Aorta (tissue), 5 donors: ENCODE measurements at regions not wholly inside any gene's neighbourhood (a gene's known extent, or its start where the extent isn't known, plus 50 kb on each side); places are given as distances from the start of the nearest gene placed in this dataset.

Experiments
- ATAC-seq: fragments of 200-7000 bp; cut with Tn5 transposase; one replicate; pipeline ENCODE4 v1.9.1; 2022; ENCODE audit warnings: moderate library complexity; ENCODE audit not compliant: low FRiP score
- DNase-seq, 2 donors: peaks; one replicate each; pipeline ENCODE4 v3.0.0-alpha.2; 2020
- H3K27ac ChIP-seq, 2 donors: one replicate each; pipeline ENCODE4 v1.5.1; 2013; ENCODE audit warnings: low read length in 2 of 2, mild to moderate bottlenecking in 2 of 2, moderate library complexity in 2 of 2, control low read depth in 1 of 2, inconsistent platforms in 1 of 2, low read depth in 1 of 2
- H3K27me3 ChIP-seq, 2 donors: one replicate each; pipeline ENCODE4 v1.6.1; 2013; ENCODE audit warnings: control low read depth in 1 of 2, low read length in 1 of 2, mild to moderate bottlenecking in 1 of 2, moderate library complexity in 1 of 2; ENCODE audit not compliant: insufficient read depth in 2 of 2, control insufficient read depth in 1 of 2
- H3K36me3 ChIP-seq, 2 donors: one replicate each; pipeline ENCODE4 v1.6.1; 2013; ENCODE audit warnings: control low read depth in 1 of 2, low read length in 1 of 2, mild to moderate bottlenecking in 1 of 2; ENCODE audit not compliant: insufficient read depth in 2 of 2, control insufficient read depth in 1 of 2
- H3K4me1 ChIP-seq, 2 donors: one replicate each; pipeline ENCODE4 v1.6.1; 2013; ENCODE audit warnings: low read length in 2 of 2, control low read depth in 1 of 2, mild to moderate bottlenecking in 1 of 2, moderate library complexity in 1 of 2; ENCODE audit not compliant: insufficient read depth in 2 of 2, control insufficient read depth in 1 of 2
- H3K4me3 ChIP-seq, 2 donors: one replicate each; pipeline ENCODE4 v1.5.1; 2013; ENCODE audit warnings: low read length in 2 of 2, control low read depth in 1 of 2, mild to moderate bottlenecking in 1 of 2
- H3K9me3 ChIP-seq: one replicate; pipeline ENCODE4 v1.6.1; 2013; ENCODE audit warnings: mild to moderate bottlenecking, low read length; ENCODE audit not compliant: control insufficient read depth
- WGBS, 2 donors: extraction: QIAGEN DNeasy Blood & Tissue Kit; methylation state at CpG; one replicate each; pipeline ENCODE4 v1.1.7; 2013; 5-methylcytosine and 5-hydroxymethylcytosine counted together
- intact Hi-C, 2 donors: fragments of 100-400 bp; cut with DNase I; formaldehyde crosslinking; loops; one replicate each; pipeline versions ENCODE4 v1.14.2 to v1.15.0; 2022
- donor health status: healthy with polysubstance abuse.
- donor health status: Bipolar disorder and iron deficiency.
- donor health status: DM: no; HTN: no; CAD: no.
- donor health status: DM: no; HTN: no; CAD: no.
- donor health status: DM: yes; HTN: yes; CAD: no.

- intact Hi-C loops: no loop called here
- Histone ChIP-seq H3K27me3 (no peaks in the 10 kb centered on the region), H3K4me3 (no peak overlapping the region), H3K27ac (no peak overlapping the region), H3K36me3 (no peaks in the 10 kb centered on the region), H3K4me1 (no peaks in the 10 kb centered on the region), H3K9me3 (peaks cover 1% of the 10 kb centered on the region)
- no peak for DNase-seq
- ATAC-seq: no peak
- 85 to 89% methylated on average over 10 of the region's 10 CpGs for WGBS, 2 donors
These were observed 215.2 kb downstream of the AUH start for GRCh38 chr9:91146391-91147019.

DNA sequence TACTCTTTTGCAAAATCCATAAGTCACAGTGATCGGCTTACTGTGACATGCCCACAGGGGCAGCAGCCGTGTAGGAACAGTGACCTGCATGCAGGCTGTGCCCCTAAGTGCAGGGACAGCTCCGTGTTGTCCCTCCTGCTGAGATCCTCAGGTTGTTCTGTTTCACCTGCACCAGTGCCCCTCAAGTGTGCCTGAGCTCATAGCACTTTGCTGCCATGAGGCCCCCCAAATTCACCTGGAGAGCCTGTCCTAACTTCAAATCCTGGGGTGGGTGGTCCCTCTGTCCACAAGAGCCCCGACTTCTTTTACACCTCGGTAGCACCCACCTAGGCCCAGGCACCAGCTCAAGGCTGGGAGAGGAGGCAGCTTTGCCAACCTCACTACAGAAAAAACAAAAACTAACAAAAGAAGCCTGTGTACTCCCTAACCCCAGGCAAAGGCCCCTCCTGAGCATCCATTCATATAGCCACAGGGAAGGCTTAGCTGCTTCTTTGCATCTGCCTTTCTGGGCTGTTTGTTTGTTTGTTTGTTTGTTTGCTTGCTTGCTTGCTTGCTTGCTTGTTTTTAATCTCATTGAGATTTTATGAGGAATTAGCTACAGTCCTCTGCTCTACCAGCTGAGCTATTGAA is 214.5 kb downstream of the AUH start:
- no peak for ATAC-seq

GRCh38 chr9:91148306-91148705 is 213.4 kb downstream of the AUH start:
- DNase-seq: no peak
- H3K36me3 ChIP-seq: no peaks in the 10 kb centered on the region
- intact Hi-C loops: no loop called here
- H3K9me3 ChIP-seq: peaks cover 1% of the 10 kb centered on the region
- H3K4me1 ChIP-seq: no peaks in the 10 kb centered on the region
- no peak overlapping the region for H3K4me3 ChIP-seq
- ATAC-seq: no peak
- H3K27ac ChIP-seq: no peak overlapping the region
- 46 to 47% methylated on average over 4 of the region's 4 CpGs for WGBS, 2 donors
- H3K27me3 ChIP-seq: no peaks in the 10 kb centered on the region

More for the DNA sequence above, 214.5 kb downstream of the AUH start:
- no peak overlapping the region for H3K27ac ChIP-seq
- no peaks in the 10 kb centered on the region for H3K27me3 ChIP-seq
- no peak overlapping the region for H3K4me3 ChIP-seq
- WGBS, 2 donors: 80 to 88% methylated on average over 5 of the region's 5 CpGs
- intact Hi-C loops: no loop called here
- H3K36me3 ChIP-seq: no peaks in the 10 kb centered on the region
- peaks cover 1% of the 10 kb centered on the region for H3K9me3 ChIP-seq
- no peak for DNase-seq
- H3K4me1 ChIP-seq: no peaks in the 10 kb centered on the region

GRCh38 chr9:91150273-91150997 is 211.3 kb downstream of the AUH start:
- Histone ChIP-seq H3K4me3 (no peak overlapping the region), H3K36me3 (no peaks in the 10 kb centered on the region), H3K27ac (no peak overlapping the region), H3K27me3 (no peaks in the 10 kb centered on the region), H3K9me3 (peaks cover 3% of the 10 kb centered on the region), H3K4me1 (no peaks in the 10 kb centered on the region)
- DNase-seq: no peak
- 84 to 87% methylated on average over 3 of the region's 3 CpGs for WGBS, 2 donors
- ATAC-seq: no peak
- intact Hi-C loops: no loop called here

GRCh38 chr9:91150998-91151717 is 210.6 kb downstream of the AUH start:
- no peak overlapping the region for H3K4me3 ChIP-seq
- intact Hi-C loops: no loop called here
- DNase-seq (no peak), ATAC-seq (no peak)
- H3K9me3 ChIP-seq: peaks cover 3% of the 10 kb centered on the region
- H3K27ac ChIP-seq: no peak overlapping the region
- H3K4me1 ChIP-seq: no peaks in the 10 kb centered on the region
- WGBS, 2 donors: 77 to 85% methylated on average over 5 of the region's 5 CpGs
- H3K27me3 ChIP-seq: no peaks in the 10 kb centered on the region
- no peaks in the 10 kb centered on the region for H3K36me3 ChIP-seq

DNA sequence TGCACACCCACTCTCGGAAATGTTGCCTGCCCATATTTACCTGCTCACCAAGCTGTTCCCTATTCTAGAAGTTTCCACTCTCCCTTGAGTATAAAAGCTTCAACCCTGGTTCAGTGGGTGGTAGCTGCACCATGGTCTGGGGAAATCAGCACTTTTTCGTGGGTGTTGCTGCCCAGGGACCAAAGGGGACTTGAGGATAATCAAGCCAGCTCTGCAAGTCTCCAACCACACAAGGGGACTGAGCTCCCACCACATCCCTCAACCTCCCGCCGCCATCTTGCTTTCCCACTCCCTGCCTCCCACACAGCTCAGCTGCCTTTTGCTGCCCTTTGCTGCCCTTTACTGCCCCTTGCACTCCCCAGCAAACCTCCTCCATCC is 210.0 kb downstream of the AUH start:
- Histone ChIP-seq H3K9me3 (peaks cover 3% of the 10 kb centered on the region), H3K4me3 (no peak overlapping the region), H3K27ac (no peak overlapping the region), H3K27me3 (no peaks in the 10 kb centered on the region), H3K4me1 (no peaks in the 10 kb centered on the region), H3K36me3 (no peaks in the 10 kb centered on the region)
- ATAC-seq: no peak
- 79 to 82% methylated on average over 4 of the region's 4 CpGs for WGBS, 2 donors
- intact Hi-C loops: no loop called here
- DNase-seq: no peak

- peaks cover 3% of the 10 kb centered on the region for H3K9me3 ChIP-seq
- no peaks in the 10 kb centered on the region for H3K27me3 ChIP-seq
- H3K36me3 ChIP-seq: no peaks in the 10 kb centered on the region
- no peak for DNase-seq
- no peaks in the 10 kb centered on the region for H3K4me1 ChIP-seq
- WGBS, 2 donors: 90 to 95% methylated on average over 3 of the region's 3 CpGs
- H3K4me3 ChIP-seq: no peak overlapping the region
- no peak overlapping the region for H3K27ac ChIP-seq
- no peak for ATAC-seq
- intact Hi-C loops: no loop called here
These were observed 207.0 kb downstream of the AUH start for GRCh38 chr9:91154686-91155085.

- ATAC-seq: no peak
- intact Hi-C loops: no loop called here
- H3K36me3 ChIP-seq: no peaks in the 10 kb centered on the region
These were observed 206.5 kb downstream of the AUH start for GRCh38 chr9:91155181-91155580.

More at GRCh38 chr9:91155181-91155580, 206.5 kb downstream of the AUH start:
- Histone ChIP-seq H3K27me3 (no peaks in the 10 kb centered on the region), H3K27ac (no peak overlapping the region), H3K4me1 (no peaks in the 10 kb centered on the region), H3K4me3 (no peak overlapping the region), H3K9me3 (peaks cover 3% of the 10 kb centered on the region)
- WGBS, 2 donors: 96 to 98% methylated on average over 6 of the region's 6 CpGs
- DNase-seq: no peak
